ENCODE measurements at regions not wholly inside any gene's neighbourhood (a gene's known extent, or its start where the extent isn't known, plus 50 kb on each side); places are given as distances from the start of the nearest gene placed in this dataset.

DNA sequence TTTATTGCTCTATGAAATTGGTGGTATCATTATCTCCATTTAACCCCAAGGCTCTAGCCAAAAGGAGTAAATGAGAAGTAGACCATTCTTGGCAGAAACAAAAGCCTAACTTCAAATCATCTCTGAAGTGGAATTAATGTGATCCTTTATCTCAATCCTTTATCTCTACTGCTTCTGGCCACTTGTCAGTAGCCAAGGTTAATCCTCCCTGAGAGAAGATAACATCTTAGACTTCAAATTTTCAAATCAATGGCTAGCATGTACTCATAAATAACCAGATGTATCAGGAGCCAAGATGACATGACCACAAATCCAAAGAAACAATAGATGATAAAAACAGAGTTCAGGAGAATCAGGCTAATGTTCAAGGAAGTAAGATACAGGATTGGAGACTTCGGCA, 123.1 kb upstream of the RASSF8 start:
- DNase-seq, result no peak

DNA sequence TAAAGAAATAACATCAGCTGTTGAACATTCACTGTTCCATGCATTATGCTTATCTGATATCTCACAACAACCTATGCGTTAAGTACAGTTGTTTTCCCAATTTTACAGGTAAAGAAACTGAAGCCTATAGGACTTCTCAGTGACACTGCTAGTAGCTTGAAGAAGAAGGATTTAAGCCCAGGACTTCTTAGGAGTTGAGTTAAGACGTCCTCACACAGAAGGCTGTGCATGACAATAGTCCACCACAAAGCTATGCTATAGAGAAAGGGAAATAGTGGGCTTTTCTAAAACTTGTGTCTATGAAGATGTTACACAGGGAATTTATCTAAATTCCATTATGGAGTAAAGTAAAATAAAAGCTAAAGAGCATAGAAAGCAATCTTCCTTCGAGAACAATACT, 120.5 kb upstream of the RASSF8 start:
- no peak for DNase-seq

DNA sequence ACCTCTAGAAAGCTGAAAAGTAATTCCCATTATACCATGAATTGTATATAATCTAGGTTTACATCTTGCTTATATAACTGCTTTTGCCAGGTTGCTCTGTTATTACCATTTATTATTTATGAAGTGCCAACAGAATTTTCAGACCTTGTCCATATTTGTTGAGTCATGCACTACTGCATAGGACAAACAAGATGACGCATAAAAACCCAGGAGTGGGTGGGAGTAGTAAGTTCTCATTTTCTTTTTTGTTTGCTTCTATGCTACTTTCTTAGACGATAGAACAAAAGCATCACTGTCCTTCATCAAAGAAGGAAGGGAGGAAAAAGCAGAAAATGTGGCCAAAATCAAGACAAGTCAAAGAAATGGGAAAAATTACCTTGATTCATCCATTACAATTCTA, 119.0 kb upstream of the RASSF8 start:
- DNase-seq, result no peak

DNA sequence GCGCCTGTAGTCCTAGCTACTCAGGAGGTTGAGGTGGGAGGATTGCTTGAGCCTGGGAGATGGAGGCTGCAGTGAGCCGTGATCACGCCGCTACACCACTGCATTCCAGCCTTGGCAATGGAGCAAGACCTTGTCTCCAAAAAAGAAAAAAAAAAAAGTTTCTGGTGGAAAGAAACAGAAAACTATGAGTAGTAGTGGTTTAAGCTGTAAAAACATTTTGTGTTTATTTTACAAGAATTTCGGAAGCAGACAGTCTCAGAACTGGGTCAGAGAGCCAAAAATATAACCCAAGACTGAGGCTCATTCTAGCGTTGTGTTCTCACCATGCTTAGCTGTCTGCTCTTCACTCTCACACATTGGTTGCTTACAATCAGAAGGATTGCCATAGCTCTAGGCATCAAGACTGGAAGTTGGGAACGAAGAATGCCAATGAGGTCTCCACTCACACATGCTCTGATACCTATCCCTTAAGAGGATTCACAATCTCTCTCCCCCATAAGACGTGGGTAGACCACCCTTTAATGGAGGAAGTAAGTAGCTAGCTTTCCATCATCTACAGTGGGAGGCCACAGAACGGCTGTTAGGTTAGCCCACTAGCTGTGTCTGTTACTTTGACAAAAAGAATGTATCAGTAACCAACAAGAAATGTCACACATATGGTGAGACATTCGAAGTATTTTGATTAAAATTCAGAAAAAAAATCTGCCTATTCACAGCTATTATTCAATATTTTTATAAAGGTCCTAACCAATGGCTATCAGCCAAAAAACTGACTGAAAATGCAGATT, 117.6 kb upstream of the RASSF8 start:
- no peak for DNase-seq

DNA sequence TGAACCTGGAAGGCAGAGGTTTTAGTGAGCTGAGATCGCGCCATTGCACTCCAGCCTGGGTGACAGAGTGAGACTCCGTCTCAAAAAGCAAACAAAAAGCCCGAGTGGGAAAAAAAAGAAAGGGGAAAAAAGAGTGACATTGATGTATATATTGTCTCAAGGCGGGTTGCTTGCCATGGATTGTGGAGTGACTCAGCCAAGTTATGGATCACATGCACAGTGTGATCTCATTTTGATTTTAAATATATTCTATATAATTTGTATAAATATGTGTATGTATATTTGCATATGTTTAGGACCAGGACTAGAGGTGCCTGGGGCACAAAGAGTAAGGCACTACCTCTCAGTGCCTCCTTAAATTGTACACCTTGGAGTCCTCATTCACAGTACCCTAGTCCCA, 116.2 kb upstream of the RASSF8 start:
- no peak for DNase-seq

DNA sequence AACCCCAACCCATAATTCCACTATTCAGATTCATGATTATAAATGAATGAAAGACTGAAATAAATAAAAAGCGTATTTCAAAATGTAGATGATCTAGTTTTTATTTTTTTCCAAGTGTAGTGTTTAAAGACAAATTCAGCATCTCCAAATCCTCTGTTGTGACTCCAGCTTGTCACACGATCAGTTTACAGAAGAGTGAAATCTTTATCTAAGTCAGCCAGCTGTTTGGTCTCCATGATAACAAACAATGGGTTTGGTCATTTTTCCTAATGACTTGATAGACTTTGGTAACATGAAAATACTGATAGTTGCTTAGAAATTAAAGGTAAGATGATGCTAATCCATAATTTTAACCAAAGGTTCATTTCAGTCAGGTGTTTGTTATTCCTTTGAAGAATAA, 114.5 kb upstream of the RASSF8 start:
- DNase-seq, result no peak

DNA sequence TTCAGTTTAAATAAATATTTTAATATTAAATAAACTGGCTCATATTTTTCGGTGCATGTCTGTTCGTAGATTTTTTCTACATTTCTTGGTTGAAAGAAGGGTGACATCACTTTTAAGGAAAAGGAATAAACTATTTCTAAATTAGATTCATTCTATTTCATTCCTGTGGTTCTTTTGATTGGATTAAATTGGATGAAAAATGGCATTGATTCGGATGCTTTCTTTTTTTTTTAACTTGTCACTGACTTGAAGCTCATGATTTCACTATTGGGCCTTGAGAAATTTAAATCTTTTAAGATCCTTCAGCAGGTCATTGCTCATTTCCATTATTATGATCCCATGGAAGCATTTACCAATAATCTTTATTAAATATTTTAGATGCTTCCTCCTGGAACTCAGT, 113.1 kb upstream of the RASSF8 start:
- no peak for DNase-seq

DNA sequence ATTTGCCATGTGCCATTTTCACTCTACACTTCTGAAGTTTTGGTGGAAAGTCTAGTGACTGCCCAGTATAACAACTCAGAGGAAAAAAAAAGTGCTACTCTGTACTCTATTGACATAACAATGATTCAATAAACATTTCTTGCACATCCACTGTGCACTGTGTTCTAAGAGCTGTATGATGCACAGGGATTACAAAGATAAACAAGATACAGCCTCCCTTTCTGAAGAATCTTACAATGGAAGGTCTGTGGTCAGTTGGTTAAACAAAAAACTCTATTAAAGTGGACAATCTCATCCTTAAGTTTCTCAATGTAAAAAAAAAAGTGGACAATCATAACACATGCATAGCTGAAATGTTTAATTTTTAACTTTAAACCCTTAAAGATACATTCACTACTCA, 105.7 kb upstream of the RASSF8 start:
- DNase-seq, result no peak

DNA sequence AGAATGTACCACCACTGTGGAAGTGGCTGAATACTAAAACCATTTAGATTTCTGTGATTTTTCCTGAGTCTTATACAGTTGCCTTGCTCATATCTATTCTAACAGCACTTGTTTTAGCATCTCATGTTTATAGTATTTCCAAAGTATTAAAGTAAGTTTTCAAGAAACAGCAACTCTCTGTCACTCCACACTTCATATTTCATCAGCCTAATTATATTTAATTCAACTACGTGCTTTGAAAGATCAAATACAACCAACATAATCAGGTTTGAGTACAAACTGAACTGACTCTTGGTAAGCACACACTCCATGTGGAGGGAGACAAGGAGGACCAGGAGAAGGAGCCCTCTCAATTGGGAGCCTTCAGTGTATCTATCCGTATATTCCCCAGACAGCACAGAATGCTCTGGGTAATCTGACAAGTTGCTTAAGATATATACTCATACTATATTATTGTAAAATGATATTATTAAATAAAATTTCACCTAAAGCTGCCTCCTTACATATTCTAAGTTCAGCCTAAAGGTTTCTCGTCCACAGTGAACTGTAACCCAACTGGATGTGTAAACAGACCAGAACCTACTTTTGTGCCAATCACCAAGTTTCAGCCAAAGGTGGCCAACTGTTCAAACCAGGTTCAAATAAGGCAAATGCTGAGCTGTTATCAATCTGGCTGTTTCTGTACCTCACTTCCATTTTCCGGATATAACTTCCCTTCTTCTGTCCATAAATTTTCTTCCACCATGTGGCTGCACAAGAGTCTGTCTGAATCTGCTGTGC, 105.0 kb upstream of the RASSF8 start:
- no peak for DNase-seq

DNA sequence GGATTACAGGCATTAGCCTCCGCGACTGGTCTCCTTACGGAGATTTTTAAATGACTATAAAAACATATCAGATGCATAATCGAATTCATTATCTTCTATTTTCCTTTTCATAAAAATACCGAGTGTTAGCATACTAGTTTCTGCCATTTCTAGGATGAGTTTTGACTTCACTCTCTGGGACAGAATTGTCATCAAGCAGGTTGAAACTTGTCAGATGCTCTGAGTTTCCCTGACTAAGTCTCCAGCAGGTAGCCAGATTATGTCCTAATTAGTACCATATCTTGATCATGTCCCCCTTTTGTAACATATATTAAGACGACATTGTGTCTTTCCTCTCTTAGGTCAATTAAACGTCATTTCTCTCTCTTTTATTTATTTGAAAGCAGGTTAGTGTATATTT, 103.5 kb upstream of the RASSF8 start:
- DNase-seq, result no peak

DNA sequence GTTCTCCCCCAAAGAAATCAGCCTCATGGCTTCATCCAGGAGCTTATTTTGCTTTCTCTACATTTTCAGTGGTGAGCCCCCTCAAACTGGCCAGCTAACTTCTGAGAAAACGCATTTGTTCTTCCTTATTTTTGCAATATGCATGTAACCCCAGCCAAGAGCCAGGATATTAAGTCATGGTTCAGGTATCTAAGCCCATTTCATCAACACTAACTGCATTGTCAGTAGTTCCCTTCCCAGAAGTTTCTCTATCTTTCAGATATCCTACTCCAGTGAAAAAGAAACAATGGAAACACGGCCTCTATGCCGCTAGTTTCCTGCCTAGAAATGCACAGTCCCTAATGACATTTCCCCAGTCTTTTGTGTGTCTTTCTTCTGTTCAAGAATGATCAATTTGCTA, 102.8 kb upstream of the RASSF8 start:
- no peak for DNase-seq

DNA sequence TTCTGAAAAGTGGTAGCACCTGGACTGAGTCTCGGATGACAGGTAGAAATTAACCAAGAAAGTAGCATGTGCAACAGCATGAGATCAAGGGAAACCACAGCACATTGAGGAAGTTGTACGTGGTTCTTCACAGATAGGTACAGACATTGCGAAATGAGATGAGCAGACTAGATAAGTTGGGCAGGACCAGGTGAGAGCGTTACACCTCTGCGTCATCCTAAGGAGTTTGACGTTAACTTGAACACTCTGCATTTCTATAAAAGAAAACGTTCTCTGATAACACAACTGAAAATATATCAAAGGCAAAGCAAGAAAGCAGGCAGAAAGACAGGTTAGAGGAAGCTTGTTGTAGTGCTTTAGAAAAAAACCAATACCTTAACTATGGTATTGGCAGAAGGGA, 98.5 kb upstream of the RASSF8 start:
- peak; percentile 1 for DNase-seq

DNA sequence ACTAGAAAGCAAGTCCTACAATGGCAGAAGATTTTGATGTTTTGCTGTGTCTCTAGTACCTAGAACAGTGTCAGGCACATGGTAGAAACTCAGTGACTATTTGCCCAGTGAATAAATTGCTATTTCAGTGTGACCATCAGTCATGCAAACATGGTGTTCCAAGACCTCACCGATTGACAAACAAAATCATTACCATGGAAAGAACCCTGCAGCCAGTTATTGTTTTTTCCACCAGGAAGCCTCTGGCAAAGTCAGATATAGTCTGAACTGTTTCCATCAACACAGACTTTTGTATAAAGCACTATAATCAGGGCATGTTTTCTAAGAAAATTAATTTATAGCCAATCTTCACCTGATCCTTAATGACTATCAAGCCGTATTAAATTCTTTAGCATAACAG, 97.3 kb upstream of the RASSF8 start:
- DNase-seq, result no peak

DNA sequence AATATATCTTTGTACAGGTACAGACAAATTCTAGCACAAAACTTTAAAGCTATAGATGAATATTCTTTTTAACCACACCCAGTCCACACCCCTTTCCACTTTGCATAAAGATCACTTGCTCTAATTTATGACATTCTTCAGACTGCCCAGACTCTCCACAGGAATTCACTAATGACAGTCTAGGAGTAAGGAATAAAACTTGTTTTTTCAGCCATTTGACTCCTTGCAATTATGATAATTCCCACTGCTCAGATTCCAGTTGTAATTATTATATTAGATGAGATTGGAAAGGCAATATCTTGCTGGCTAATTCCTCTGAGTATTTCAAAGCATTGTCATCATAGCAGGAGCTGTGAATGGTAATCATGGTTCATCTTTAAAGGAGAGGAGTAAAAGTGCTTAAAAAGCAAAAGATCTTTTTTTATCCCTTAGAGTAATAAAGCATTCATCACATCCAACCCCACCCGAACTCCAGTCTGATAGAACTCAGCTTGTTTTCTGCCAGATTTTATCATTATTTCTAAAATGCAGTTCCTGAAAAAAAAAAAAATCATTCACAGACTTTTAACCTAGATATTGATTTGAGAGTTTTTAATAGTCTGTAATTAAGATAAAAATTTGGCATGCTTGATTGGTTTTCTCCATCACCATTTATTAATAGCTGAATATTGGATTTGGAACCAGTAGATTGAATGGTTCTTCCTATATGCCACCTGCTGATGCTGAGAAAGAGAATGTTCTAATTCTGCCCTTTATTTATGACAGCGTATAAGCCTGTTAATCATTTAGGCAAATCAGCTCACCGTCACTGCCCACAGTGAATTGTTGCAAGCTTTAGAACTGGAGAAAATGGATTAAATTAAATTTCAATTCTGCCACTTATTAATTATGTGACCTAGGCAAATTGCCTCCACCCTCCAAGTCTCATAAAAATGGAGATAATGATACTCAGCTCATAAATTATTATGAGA, 93.9 kb upstream of the RASSF8 start:
- DNase-seq, result no peak

DNA sequence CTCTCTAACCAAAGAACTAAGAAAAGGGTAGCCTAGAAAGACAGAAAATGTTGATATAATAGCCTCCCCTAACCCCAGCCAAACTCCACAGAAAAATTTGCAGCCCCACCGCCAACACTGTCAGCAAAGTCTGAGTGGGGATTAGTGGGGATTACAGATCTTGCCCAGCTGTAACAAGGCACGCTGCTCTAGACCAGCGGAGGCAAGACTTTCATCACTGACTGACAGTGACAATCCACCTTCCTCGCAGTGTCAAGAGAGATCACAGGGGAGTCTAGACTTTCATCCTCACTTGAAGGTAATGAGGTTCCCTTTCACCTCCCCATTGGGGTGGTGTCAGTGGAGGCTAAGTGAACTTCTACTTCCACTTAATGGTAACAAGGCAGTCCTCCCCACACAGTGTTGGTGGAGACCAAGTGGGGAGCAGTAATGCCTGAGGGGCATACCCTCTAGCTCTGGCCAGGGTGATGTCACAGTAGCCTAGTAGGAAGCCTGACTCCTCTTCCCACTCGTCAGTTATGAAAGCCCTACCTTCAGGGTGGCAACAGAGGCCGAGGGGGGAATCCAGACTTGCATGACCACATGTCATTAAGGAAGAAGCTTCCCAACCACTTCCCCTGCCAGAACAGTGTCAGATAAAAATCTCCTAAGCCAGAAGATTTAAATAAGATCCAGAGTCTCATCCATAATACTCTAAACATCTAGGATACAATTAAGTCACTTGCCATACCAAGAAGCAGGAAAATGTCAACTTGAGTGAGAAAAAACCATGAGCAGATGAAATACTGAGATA, 91.7 kb upstream of the RASSF8 start:
- DNase-seq, result no peak

DNA sequence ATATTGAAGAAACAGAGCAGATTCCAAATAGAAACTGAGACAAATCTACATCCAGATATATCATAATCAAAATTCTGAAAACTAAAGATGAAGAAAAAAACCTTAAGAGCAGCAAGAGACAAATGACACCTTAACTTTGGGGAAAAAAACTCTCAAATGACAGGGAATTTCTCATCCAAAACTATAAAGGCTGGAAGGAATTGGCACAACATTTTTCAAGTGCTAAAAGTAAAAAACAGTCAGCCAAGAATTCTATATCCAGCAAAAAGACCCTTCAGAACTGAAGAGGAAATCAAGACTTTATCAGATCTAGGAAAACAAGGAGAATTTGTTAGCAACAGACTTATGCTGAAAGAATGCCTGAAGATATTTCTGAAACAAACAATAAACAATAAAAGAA, 90.3 kb upstream of the RASSF8 start:
- no peak for DNase-seq

DNA sequence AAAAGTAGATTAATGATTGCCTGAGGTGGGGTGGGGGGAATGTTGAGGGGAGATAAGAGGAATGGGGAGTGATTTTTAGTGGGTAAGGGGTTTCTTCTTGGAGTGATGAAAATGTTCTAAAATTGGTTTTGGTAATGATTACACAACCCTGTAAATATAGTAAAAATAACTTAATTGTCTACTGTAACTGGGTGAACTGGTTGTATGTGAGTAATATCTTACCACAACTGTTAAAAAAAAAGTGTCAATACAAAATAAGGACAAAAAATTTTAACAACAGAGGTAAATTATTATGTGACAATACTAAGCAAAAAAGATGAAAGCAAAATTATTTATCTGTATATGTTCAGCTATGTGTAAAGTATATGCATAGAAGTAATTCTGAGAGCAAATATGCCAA, 86.3 kb upstream of the RASSF8 start:
- DNase-seq, result no peak

DNA sequence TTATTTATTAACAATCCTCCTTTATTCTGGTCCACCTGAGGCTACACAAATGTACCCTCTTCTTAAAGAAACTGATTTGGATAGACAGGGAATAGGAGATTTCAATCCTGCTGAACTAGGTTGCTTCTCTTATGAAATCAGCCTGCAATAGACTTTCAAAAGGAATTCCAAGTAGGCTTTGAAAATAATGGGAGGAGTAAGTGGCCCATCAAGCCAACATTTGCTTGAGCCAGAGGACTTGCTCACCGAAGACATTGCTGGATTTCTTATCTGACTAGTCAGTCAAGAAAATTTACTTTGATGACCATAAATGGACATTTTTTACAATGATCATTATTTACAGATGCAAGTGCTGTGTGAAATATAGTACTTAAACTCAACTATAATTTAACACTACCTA, 82.8 kb upstream of the RASSF8 start:
- DNase-seq, result no peak

DNA sequence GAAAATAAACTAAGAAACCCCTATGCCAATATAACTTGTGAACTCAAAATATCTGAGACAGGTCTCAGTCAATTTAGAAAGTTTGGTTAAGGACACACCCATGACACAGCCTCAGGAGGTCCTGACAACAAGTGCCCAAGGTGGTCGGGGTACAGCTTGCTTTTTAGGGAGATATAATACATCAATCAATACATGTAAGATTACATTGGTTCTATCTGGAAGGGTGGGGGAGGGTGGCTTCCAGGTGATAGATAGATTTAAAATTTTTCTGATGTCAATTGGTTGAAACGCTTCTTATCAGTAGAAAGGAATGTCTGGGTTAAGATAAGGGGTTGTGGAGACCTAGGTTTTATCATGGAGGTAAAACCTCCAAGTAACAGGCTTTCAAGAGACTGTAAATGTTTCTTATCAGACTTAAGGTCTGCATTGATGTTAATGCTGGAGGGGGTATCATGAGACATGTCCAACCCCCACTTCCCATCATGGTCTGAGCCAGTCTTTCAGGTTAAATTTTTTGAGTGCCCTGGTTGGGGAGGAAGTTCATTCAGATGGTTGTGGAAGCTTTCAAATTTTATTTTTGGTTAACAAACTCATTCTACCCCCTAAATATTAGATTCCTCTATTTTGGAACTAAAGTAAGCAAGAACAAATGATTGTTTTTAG, 82.0 kb upstream of the RASSF8 start:
- DNase-seq, result no peak

DNA sequence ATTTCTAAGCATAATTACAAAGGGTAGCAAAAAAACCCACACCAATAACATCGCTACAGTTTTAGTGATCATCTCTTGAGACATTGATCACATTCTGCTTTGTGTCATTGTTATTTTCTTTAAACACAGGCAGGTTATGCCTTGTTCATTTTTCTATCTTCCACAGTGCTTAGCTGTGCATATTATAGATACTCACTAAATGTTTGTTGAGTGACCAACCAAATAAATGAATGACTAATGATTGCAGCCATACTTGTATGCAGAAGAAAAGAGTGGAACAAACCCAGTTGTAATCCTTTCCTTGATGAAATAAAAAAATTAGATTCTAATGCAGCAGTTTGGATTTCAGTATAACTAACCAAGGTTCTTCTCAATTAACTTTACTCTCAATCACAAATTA, 81.0 kb upstream of the RASSF8 start:
- no peak for DNase-seq

DNA sequence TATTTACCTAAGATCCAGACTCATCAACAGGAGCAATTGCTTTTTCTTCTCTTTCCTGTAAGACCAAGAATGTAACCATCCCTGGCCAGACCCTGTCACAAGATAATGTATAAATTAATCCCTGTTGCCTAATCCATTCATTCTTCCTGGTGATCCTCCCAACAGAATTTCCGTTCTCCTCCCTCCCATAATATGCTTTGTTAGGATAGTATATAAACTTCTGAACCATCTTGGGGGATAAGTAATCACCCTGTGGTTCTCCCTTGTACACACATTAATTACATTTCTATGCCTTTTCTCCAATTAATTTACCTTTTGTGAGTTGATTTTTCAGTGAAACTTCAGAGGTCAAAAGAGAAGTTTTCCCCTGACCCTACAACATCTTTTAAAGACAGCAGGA, 76.2 kb upstream of the RASSF8 start:
- DNase-seq, result no peak
